GM12872 (cell line): ENCODE measurements at regions not wholly inside any gene's neighbourhood (a gene's known extent, or its start where the extent isn't known, plus 50 kb on each side); places are given as distances from the start of the nearest gene placed in this dataset.

Experiments
- CTCF ChIP-seq: IDR thresholded peaks from 3 replicates; pipeline ENCODE4 v1.5.1; 2011; ENCODE audit warnings: low read depth, mild to moderate bottlenecking, low read length, moderate library complexity; ENCODE audit not compliant: insufficient read depth

DNA sequence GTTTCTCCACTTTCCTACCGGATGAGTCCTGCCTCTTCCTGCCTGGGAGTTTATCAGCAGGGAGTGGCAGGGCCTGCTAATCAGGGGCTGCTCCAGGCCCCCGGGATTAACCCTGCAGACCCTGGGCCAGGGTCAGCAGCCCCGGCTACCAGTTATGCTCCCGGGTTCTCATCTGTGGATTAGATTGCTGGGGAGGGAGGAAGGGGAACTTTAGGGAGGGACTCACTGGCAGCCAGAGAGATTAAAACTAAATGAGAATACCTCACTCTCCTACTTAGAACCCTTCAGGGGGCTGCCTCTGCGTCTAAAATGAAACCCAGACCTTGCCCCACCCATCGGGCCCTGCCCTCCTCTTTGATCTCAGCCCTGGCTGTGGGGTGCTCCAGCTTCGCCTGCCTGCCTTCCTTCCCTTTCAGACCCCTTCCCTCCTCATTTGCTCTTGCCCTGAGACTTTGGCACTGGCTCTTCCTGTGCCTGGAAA, 130.5 kb upstream of the HAND1 start:
- TF ChIP-seq CTCF = no peak

DNA sequence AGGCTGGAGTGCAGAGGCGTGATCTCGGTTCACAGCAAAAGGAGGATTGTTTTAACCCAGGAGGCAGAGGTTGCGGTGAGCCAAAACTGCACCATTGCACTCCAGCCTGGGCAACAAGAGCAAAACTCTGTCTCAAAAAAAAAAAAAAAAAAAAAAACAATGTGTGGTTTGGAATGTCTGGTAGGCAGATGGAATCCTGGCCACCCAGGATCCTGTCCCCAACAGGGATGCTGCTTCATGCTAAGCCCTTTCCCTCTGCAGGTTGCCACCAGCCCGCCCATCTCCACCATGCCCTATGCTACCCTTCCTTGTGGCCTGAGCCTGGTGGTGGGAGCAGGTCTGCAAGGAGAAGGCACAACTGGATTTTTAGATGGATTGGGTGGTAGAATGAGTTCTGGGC, 129.7 kb upstream of the HAND1 start:
- TF ChIP-seq CTCF = no peak

GRCh38 chr5:154606246-154606645, 128.2 kb upstream of the HAND1 start:
- no peak for TF ChIP-seq CTCF

DNA sequence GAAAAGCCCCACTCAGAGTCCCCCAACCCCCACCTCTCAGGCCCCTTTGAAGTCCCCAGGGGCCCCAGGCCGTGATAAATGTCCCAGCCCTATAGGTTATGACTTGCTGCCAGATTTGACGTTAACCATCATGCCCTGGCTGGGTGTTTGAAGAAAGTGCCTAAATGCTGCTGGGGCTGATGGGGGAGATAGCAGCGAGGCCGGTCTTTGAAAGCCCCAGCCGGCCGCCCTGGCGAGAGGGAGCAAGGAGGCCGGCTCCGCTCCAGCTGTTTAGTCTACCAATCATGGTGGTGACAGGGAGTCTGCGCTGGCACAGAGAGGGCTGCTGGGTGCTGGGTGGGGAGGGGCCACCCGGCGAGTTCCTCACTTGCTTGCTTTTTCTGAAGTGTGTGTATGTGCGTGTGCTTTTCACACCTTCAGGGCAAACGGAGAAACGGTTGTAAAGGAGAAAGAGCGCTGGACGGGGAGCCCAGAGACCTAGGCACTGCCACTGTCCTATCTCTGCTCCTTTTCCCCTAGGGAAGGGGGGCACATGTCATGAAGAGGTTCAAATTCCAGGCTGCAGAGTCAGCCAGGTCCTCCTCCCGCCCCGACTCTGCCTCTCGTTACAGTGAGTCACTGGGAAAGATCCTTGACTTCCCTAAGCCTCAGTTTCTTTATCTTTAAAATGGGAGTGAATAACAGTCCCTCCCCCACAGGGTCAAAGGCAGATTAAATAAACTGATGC, 126.1 kb upstream of the HAND1 start:
- TF ChIP-seq CTCF = no peak

DNA sequence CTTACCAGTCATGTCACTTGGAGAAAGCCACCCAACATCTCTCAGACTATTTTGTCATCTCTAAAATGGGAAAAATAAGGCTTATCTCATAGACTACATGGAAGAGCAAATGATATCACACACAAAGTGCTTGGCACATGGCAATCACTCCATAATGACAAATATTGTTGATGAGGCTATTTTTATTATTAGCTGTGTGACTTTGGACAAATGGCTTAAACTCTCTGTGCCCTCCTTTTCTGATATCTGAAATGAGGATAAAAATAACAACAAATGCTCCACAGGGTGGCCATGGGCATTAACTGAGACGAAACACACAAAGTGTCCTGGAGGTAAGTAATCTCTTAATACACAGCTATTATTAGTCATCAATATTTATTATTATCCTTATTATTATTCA, 125.5 kb upstream of the HAND1 start:
- no peak for TF ChIP-seq CTCF

DNA sequence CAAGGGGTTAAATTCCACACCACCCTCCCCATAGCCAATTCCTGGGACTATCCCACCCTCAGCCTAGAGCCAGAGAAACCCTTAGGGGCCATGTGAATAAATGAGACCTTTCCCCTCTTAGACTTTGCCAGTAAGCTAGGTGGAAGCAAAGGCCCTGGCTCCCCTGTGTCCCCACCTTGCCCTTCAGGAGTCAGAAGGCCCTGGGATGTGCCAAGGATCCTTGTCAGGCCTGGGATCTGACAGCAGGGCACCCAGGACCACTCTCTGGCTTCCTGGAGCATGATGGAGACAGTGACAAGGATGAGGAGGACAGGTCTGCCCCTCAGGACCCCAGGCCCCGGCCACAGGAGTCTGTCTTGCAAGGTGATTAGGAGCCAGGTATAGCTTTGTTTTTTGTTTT, 125.0 kb upstream of the HAND1 start:
- no peak for TF ChIP-seq CTCF

DNA sequence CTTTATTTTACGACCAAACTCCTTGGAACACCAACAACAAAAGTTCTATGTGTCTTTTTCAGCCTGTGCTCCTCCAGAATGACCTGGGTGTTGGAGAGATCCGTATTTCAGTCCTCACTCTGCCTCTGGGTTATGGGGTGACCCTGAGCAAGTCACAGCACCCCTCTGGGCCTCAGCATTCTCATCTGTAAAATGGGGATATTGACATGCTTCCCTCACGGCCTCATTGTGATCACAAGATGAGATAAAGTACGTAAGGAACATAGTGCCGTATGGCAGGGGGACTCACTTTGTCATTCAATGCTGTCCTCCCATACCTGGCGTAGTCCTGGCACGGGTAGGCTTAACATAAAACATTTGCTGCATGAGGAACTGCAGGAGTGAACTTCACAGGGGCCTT, 123.0 kb upstream of the HAND1 start:
- TF ChIP-seq CTCF = no peak
